ENCODE measurements at regions not wholly inside any gene's neighbourhood (a gene's known extent, or its start where the extent isn't known, plus 50 kb on each side); places are given as distances from the start of the nearest gene placed in this dataset.

DNA sequence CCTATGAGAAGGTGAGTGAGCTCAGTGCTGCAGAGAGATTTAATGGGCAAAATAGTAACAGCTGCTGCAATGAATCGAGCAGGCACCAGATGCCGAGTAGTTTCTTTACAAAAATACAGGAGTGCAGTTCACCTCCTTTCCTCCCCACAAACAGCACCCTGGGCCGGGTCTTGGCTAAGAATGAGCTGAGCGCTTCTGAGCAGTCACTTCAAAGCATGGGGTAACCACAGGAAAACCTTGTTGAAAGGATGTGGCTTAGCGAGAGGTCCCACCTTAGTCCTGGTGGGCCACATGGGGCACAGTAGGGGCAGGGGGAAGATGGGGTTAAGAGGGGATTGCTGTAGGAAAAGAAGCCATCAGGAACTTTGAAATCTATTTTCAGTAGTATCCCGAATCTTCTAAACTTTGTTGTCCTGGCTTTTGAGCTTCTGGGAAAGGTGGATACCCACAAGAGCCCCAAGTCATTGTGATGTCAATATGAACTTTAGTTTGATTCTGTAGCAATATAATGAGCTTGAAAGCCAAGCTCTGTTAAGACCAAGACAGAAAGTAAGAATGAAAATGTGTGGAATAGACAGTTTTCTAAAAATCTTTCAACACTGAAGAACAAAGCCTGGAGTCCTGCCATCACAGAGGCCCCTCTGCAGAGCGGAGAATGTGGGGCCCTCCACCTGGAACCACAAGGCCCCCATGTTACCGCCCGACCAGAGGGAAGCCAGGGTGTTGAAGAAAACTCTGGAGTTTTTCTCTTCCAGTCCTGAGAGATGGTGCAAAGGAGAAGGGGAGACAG is 101.0 kb upstream of the ZNF236 start:
- TF ChIP-seq CTCF (IDR thresholded peaks at IDR 0.05) (no peak), POLR2A (IDR thresholded peaks at IDR 0.05) (no peak), POLR2AphosphoS5 (IDR thresholded peaks at IDR 0.05) (no peak)

Measured in transverse colon (tissue), 4 donors.